Hepatocyte (in vitro differentiated cells): ENCODE measurements at regions not wholly inside any gene's neighbourhood (a gene's known extent, or its start where the extent isn't known, plus 50 kb on each side); places are given as distances from the start of the nearest gene placed in this dataset.

ENCODE experiments used
- DNase-seq: peaks from one replicate; pipeline ENCODE4 v3.0.0-alpha.2; 2016; ENCODE audit warnings: low spot score
- H2AFZ ChIP-seq: fragments of 200-600 bp; sonication (generic); 2 replicates; pipeline ENCODE4 v1.6.0; 2016; ENCODE audit warnings: antibody characterized with exemption, mild to moderate bottlenecking
- H3K27ac ChIP-seq: fragments of 200-600 bp; sonication (generic); 2 replicates; pipeline ENCODE4 v1.5.1; 2016; ENCODE audit warnings: mild to moderate bottlenecking
- H3K27me3 ChIP-seq: fragments of 200-600 bp; sonication (generic); 2 replicates; pipeline ENCODE4 v1.6.1; 2016
- H3K36me3 ChIP-seq: fragments of 200-600 bp; sonication (generic); replicated peaks from 2 replicates; pipeline ENCODE4 v1.5.1; 2016; ENCODE audit warnings: low read depth; ENCODE audit not compliant: insufficient read depth
- H3K4me1 ChIP-seq: fragments of 200-600 bp; sonication (generic); 2 replicates; pipeline ENCODE4 v1.5.1; 2016; ENCODE audit warnings: mild to moderate bottlenecking, moderate library complexity; ENCODE audit not compliant: insufficient read depth
- H3K4me2 ChIP-seq: fragments of 200-600 bp; sonication (generic); 2 replicates; pipeline ENCODE4 v1.6.0; 2016
- H3K4me3 ChIP-seq: fragments of 200-600 bp; sonication (generic); 2 replicates; pipeline ENCODE4 v1.5.1; 2016; ENCODE audit warnings: mild to moderate bottlenecking
- H3K79me2 ChIP-seq: fragments of 200-600 bp; sonication (generic); 2 replicates; pipeline ENCODE4 v1.6.0; 2017; ENCODE audit warnings: mild to moderate bottlenecking
- H3K9me2 ChIP-seq: fragments of 200-600 bp; sonication (generic); replicated peaks from 2 replicates; pipeline ENCODE4 v1.6.0; 2017; ENCODE audit warnings: mild to moderate bottlenecking; ENCODE audit not compliant: insufficient read depth
- H3K9me3 ChIP-seq: fragments of 200-600 bp; sonication (generic); 2 replicates; pipeline ENCODE4 v1.5.1; 2016; ENCODE audit warnings: low read depth, mild to moderate bottlenecking
- H4K20me1 ChIP-seq: fragments of 200-600 bp; sonication (generic); 2 replicates; pipeline ENCODE4 v1.6.0; 2016; ENCODE audit warnings: mild to moderate bottlenecking; ENCODE audit not compliant: insufficient read depth, poor library complexity, severe bottlenecking
- CTCF ChIP-seq: fragments of 200-600 bp; sonication (generic); IDR thresholded peaks from 2 replicates; pipeline ENCODE4 v1.5.1; 2016; ENCODE audit warnings: antibody characterized with exemption, mild to moderate bottlenecking; ENCODE audit not compliant: poor library complexity
- EZH2 ChIP-seq: fragments of 200-600 bp; sonication (generic); IDR thresholded peaks from 2 replicates; pipeline ENCODE4 v1.6.1; 2016; ENCODE audit warnings: antibody characterized with exemption, mild to moderate bottlenecking, borderline replicate concordance
- EZH2phosphoT487 ChIP-seq: fragments of 200-600 bp; sonication (generic); IDR thresholded peaks from one replicate; pipeline ENCODE4 v1.6.1; 2018; ENCODE audit warnings: antibody characterized with exemption, mild to moderate bottlenecking, low read depth, moderate library complexity; ENCODE audit not compliant: unreplicated experiment, severe bottlenecking
- WGBS: methylation state at CpG from one replicate; pipeline ENCODE4 v1.1.6; 2016; ENCODE audit warnings: low lambda C conversion rate; ENCODE audit errors: missing lambda C conversion rate; 5-methylcytosine and 5-hydroxymethylcytosine counted together

GRCh38 chr6:154593122-154593521 lies 82.6 kb upstream of the CNKSR3 start:
- Histone ChIP-seq H3K9me2 (no peaks in the 10 kb centered on the region), H3K4me2 (no peak overlapping the region), H4K20me1 (no peaks in the 10 kb centered on the region), H3K4me3 (no peak overlapping the region), H2AFZ (no peak overlapping the region), H3K4me1 (no peaks in the 10 kb centered on the region), H3K27me3 (no peaks in the 10 kb centered on the region), H3K27ac (no peak overlapping the region), H3K9me3 (no peaks in the 10 kb centered on the region), H3K79me2 (no peaks in the 10 kb centered on the region), H3K36me3 (no peaks in the 10 kb centered on the region)
- TF ChIP-seq EZH2phosphoT487 (no peak), EZH2 (no peak), CTCF (no peak)
- DNase-seq = no peak
- WGBS = 56% methylated on average over 7 of the region's 7 CpGs

- WGBS = 94% methylated on average over 9 of the region's 9 CpGs
- Histone ChIP-seq H3K27me3 (no peaks in the 10 kb centered on the region), H3K4me3 (no peak overlapping the region), H3K9me3 (no peaks in the 10 kb centered on the region), H2AFZ (no peak overlapping the region), H3K9me2 (no peaks in the 10 kb centered on the region), H3K4me1 (no peaks in the 10 kb centered on the region), H3K27ac (no peak overlapping the region), H3K79me2 (no peaks in the 10 kb centered on the region), H3K36me3 (no peaks in the 10 kb centered on the region), H3K4me2 (no peak overlapping the region), H4K20me1 (no peaks in the 10 kb centered on the region)
- TF ChIP-seq CTCF (no peak), EZH2 (no peak), EZH2phosphoT487 (no peak)
- DNase-seq = no peak
Measured at GRCh38 chr6:154594496-154595198, 84.2 kb upstream of the CNKSR3 start.

GRCh38 chr6:154595538-154595937 lies 85.1 kb upstream of the CNKSR3 start:
- Histone ChIP-seq H3K9me3 (no peaks in the 10 kb centered on the region), H3K4me1 (no peaks in the 10 kb centered on the region), H3K4me3 (no peak overlapping the region), H2AFZ (no peak overlapping the region), H3K27me3 (no peaks in the 10 kb centered on the region), H3K27ac (no peak overlapping the region), H3K36me3 (no peaks in the 10 kb centered on the region), H4K20me1 (no peaks in the 10 kb centered on the region), H3K9me2 (no peaks in the 10 kb centered on the region), H3K4me2 (no peak overlapping the region), H3K79me2 (no peaks in the 10 kb centered on the region)
- no peak for TF ChIP-seq CTCF
- no peak for TF ChIP-seq EZH2
- no peak for TF ChIP-seq EZH2phosphoT487
- DNase-seq = no peak
- 72% methylated on average over 1 of the region's 1 CpG for WGBS
